ENCODE measurements at regions not wholly inside any gene's neighbourhood (a gene's known extent, or its start where the extent isn't known, plus 50 kb on each side); places are given as distances from the start of the nearest gene placed in this dataset.

- Mint-ChIP-seq H3K27me3 (peaks cover 35% of the 10 kb centered on the region), H3K36me3 (ENCODE audit: low read depth) (no peaks in the 10 kb centered on the region), H3K4me1 (no peaks in the 10 kb centered on the region), H3K4me3 (no peak overlapping the region), H3K27ac (no peak overlapping the region)
- ATAC-seq: no peak
- H3K9me3 ChIP-seq (ENCODE audit: control insufficient read depth, low read length, poor library complexity, severe bottlenecking): no peaks in the 10 kb centered on the region
- DNase-seq: no peak
These were observed 97.4 kb downstream of the LLPH start for GRCh38 chr12:66033151-66033550.

GRCh38 chr12:66032739-66033138 is 97.8 kb downstream of the LLPH start:
- Mint-ChIP-seq H3K27ac (no peak overlapping the region), H3K27me3 (peaks cover 36% of the 10 kb centered on the region), H3K4me1 (no peaks in the 10 kb centered on the region), H3K4me3 (no peak overlapping the region), H3K36me3 (ENCODE audit: low read depth) (no peaks in the 10 kb centered on the region)
- ATAC-seq: no peak
- no peak for DNase-seq
- no peaks in the 10 kb centered on the region for H3K9me3 ChIP-seq (ENCODE audit: control insufficient read depth, low read length, poor library complexity, severe bottlenecking)

GRCh38 chr12:66030217-66030781 is 100.3 kb downstream of the LLPH start:
- H3K4me3 Mint-ChIP-seq: no peak overlapping the region
- DNase-seq (no peak), ATAC-seq (no peak)
- H3K9me3 ChIP-seq (ENCODE audit: control insufficient read depth, low read length, poor library complexity, severe bottlenecking): no peaks in the 10 kb centered on the region
- no peaks in the 10 kb centered on the region for H3K36me3 Mint-ChIP-seq (ENCODE audit: low read depth)
- H3K27ac Mint-ChIP-seq: no peak overlapping the region
- no peaks in the 10 kb centered on the region for H3K4me1 Mint-ChIP-seq
- peaks cover 45% of the 10 kb centered on the region for H3K27me3 Mint-ChIP-seq

- ATAC-seq: no peak
- Mint-ChIP-seq H3K27ac (no peak overlapping the region), H3K4me3 (no peak overlapping the region), H3K27me3 (peaks cover 49% of the 10 kb centered on the region), H3K36me3 (ENCODE audit: low read depth) (no peaks in the 10 kb centered on the region), H3K4me1 (no peaks in the 10 kb centered on the region)
- DNase-seq: no peak
- H3K9me3 ChIP-seq (ENCODE audit: control insufficient read depth, low read length, poor library complexity, severe bottlenecking): no peaks in the 10 kb centered on the region
These were observed 102.2 kb downstream of the LLPH start for GRCh38 chr12:66028390-66028789.

GRCh38 chr12:66025477-66025876 is 105.1 kb downstream of the LLPH start:
- no peaks in the 10 kb centered on the region for H3K4me1 Mint-ChIP-seq
- H3K27ac Mint-ChIP-seq: no peak overlapping the region
- H3K9me3 ChIP-seq (ENCODE audit: control insufficient read depth, low read length, poor library complexity, severe bottlenecking): no peaks in the 10 kb centered on the region
- H3K27me3 Mint-ChIP-seq: peaks cover 50% of the 10 kb centered on the region
- no peaks in the 10 kb centered on the region for H3K36me3 Mint-ChIP-seq (ENCODE audit: low read depth)
- no peak overlapping the region for H3K4me3 Mint-ChIP-seq
- ATAC-seq (no peak), DNase-seq (no peak)

GRCh38 chr12:66024949-66025348 is 105.6 kb downstream of the LLPH start:
- Mint-ChIP-seq H3K36me3 (ENCODE audit: low read depth) (no peaks in the 10 kb centered on the region), H3K27ac (no peak overlapping the region), H3K27me3 (peaks cover 50% of the 10 kb centered on the region), H3K4me1 (no peaks in the 10 kb centered on the region), H3K4me3 (no peak overlapping the region)
- no peaks in the 10 kb centered on the region for H3K9me3 ChIP-seq (ENCODE audit: control insufficient read depth, low read length, poor library complexity, severe bottlenecking)
- ATAC-seq (no peak), DNase-seq (no peak)

- ATAC-seq (no peak), DNase-seq (no peak)
- Mint-ChIP-seq H3K27me3 (peaks cover 48% of the 10 kb centered on the region), H3K4me1 (no peaks in the 10 kb centered on the region), H3K36me3 (ENCODE audit: low read depth) (no peaks in the 10 kb centered on the region), H3K4me3 (no peak overlapping the region), H3K27ac (no peak overlapping the region)
- no peaks in the 10 kb centered on the region for H3K9me3 ChIP-seq (ENCODE audit: control insufficient read depth, low read length, poor library complexity, severe bottlenecking)
These were observed 110.1 kb downstream of the LLPH start for GRCh38 chr12:66020481-66020880.

- DNase-seq (no peak), ATAC-seq (no peak)
- no peak overlapping the region for H3K27ac Mint-ChIP-seq
- H3K36me3 Mint-ChIP-seq (ENCODE audit: low read depth): no peaks in the 10 kb centered on the region
- H3K9me3 ChIP-seq (ENCODE audit: control insufficient read depth, low read length, poor library complexity, severe bottlenecking): no peaks in the 10 kb centered on the region
- no peaks in the 10 kb centered on the region for H3K4me1 Mint-ChIP-seq
- H3K27me3 Mint-ChIP-seq: peaks cover 36% of the 10 kb centered on the region
- no peak overlapping the region for H3K4me3 Mint-ChIP-seq
These were observed 112.8 kb downstream of the LLPH start for GRCh38 chr12:66017736-66018135.

Data from T-helper 17 cell (primary cell).